HFFc6 (cell line): ENCODE measurements at regions not wholly inside any gene's neighbourhood (a gene's known extent, or its start where the extent isn't known, plus 50 kb on each side); places are given as distances from the start of the nearest gene placed in this dataset.
"Not testable (repeated sequence)": the region's sequence is repeated elsewhere in the genome, so short reads cannot be mapped to it uniquely, and the experiment has no call there.

ENCODE experiments used
- DNase-seq: peaks from one replicate; pipeline ENCODE4 v3.0.0-alpha.2; 2018
- H3K27ac Mint-ChIP-seq: 2 replicates; pipeline ENCODE4 v1.8.0; 2020; ENCODE audit warnings: mild to moderate bottlenecking, mixed read lengths
- H3K27me3 Mint-ChIP-seq: 2 replicates; pipeline ENCODE4 v1.8.0; 2021; ENCODE audit warnings: mild to moderate bottlenecking, moderate library complexity, mixed read lengths; ENCODE audit not compliant: insufficient read depth
- H3K36me3 Mint-ChIP-seq: 2 replicates; pipeline ENCODE4 v1.8.0; 2021; ENCODE audit warnings: low read depth, mixed read lengths
- H3K4me1 Mint-ChIP-seq: 2 replicates; pipeline ENCODE4 v1.8.0; 2020; ENCODE audit warnings: low read depth, mixed read lengths
- H3K4me3 Mint-ChIP-seq: 2 replicates; pipeline ENCODE4 v1.8.0; 2020; ENCODE audit warnings: mild to moderate bottlenecking, moderate library complexity, mixed read lengths
- H3K9me3 Mint-ChIP-seq: 2 replicates; pipeline ENCODE4 v1.8.0; 2020; ENCODE audit warnings: mild to moderate bottlenecking, mixed read lengths
- TF ChIP-seq, protein P1 (sequence below): fragments of 200-600 bp; sonication (generic); IDR thresholded peaks from 2 replicates; pipeline ENCODE4 v1.5.0; 2021; ENCODE audit warnings: antibody characterized with exemption, mild to moderate bottlenecking

- Mint-ChIP-seq H3K4me3 (no peak overlapping the region), H3K4me1 (no peaks in the 10 kb centered on the region), H3K36me3 (no peaks in the 10 kb centered on the region; the same call in 1 of the 2 replicates), H3K27ac (no peak overlapping the region), H3K9me3 (peaks cover 15% of the 10 kb centered on the region), H3K27me3 (no peaks in the 10 kb centered on the region; the same call in 1 of the 2 replicates)
- DNase-seq = no peak
- TF ChIP-seq, protein P1, sequence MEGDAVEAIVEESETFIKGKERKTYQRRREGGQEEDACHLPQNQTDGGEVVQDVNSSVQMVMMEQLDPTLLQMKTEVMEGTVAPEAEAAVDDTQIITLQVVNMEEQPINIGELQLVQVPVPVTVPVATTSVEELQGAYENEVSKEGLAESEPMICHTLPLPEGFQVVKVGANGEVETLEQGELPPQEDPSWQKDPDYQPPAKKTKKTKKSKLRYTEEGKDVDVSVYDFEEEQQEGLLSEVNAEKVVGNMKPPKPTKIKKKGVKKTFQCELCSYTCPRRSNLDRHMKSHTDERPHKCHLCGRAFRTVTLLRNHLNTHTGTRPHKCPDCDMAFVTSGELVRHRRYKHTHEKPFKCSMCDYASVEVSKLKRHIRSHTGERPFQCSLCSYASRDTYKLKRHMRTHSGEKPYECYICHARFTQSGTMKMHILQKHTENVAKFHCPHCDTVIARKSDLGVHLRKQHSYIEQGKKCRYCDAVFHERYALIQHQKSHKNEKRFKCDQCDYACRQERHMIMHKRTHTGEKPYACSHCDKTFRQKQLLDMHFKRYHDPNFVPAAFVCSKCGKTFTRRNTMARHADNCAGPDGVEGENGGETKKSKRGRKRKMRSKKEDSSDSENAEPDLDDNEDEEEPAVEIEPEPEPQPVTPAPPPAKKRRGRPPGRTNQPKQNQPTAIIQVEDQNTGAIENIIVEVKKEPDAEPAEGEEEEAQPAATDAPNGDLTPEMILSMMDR = no peak
Measured at GRCh38 chr4:64643841-64644240, 234.6 kb upstream of the TECRL start.

DNA sequence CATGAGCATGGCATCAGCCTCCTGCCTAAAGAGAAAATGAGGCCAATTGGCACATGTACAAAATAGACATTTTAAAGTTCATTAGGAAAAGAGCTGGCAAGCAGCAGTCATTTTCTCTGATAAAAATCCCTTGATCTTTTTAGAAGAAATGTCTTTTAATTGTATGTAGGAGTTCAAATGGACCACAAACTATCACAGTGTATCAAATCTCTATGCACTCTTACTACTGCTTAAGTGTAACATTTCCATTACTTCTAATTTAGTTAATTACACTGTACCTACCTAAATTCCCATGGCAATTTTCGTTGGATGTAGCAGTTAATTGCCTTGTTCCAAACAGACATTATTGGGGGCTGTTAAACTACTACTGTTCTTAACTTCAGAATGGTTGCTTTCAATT, 233.7 kb upstream of the TECRL start:
- Mint-ChIP-seq H3K36me3 (no peaks in the 10 kb centered on the region; the same call in 1 of the 2 replicates), H3K27me3 (no peaks in the 10 kb centered on the region; the same call in 1 of the 2 replicates), H3K9me3 (peaks cover 16% of the 10 kb centered on the region), H3K27ac (no peak overlapping the region), H3K4me1 (no peaks in the 10 kb centered on the region), H3K4me3 (no peak overlapping the region)
- TF ChIP-seq, protein P1 = no peak
- DNase-seq = no peak

DNA sequence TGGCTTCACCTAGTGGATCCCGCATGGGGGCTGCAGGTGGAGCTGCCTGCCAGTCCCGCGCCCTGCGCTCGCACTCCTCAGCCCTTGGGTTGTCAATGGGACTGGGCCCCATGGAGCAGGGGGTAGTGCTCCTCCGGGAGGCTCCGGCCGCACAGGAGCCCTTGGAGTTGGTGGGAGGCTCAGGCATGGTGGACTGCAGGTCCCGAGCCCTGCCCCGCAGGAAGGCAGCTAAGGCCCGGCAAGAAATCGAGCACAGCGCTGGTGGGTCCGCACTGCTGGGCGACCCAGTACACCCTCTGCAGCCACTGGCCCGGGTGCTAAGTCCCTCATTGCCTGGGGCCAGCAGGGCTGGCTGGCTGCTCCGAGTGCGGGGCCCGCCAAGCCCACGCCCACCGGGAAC, 231.2 kb upstream of the TECRL start:
- peaks cover 18% of the 10 kb centered on the region for H3K9me3 Mint-ChIP-seq
- DNase-seq, H3K27ac Mint-ChIP-seq, H3K4me1 Mint-ChIP-seq, H3K36me3 Mint-ChIP-seq, H3K27me3 Mint-ChIP-seq, H3K4me3 Mint-ChIP-seq: not testable (repeated sequence)

- Mint-ChIP-seq H3K4me3 (no peak overlapping the region), H3K27ac (no peak overlapping the region), H3K27me3 (peaks cover 1% of the 10 kb centered on the region; the same call in 1 of the 2 replicates), H3K36me3 (no peaks in the 10 kb centered on the region), H3K4me1 (no peaks in the 10 kb centered on the region), H3K9me3 (peaks cover 31% of the 10 kb centered on the region)
- TF ChIP-seq, protein P1 = no peak
- no peak for DNase-seq
Measured at GRCh38 chr4:64625438-64625837, 216.2 kb upstream of the TECRL start.

DNA sequence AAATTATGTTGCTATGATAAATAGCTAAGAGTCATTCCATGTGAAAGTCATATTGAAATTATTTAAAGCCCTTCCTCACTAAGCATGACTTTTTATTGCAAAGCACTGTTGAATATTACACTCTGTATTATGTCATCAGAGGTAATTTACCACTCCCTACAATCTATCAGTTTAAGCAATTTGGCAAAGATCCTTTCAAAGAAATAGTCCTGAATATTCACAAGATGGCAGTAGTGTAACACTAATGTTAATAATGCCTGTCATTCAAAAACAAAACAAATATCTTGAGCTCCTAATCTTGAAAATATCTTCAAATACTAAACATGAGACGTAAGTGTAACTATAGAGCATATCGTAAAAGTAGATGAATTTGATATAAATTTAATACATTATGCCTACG, 208.6 kb upstream of the TECRL start:
- Mint-ChIP-seq H3K4me3 (no peak overlapping the region), H3K36me3 (no peaks in the 10 kb centered on the region), H3K9me3 (peaks cover 5% of the 10 kb centered on the region; the same call in 1 of the 2 replicates), H3K4me1 (no peaks in the 10 kb centered on the region), H3K27ac (no peak overlapping the region), H3K27me3 (no peaks in the 10 kb centered on the region)
- DNase-seq = no peak
- TF ChIP-seq, protein P1 = no peak

GRCh38 chr4:64614276-64614675, 205.0 kb upstream of the TECRL start:
- Mint-ChIP-seq H3K4me3 (no peak overlapping the region), H3K27ac (no peak overlapping the region), H3K9me3 (peaks cover 4% of the 10 kb centered on the region; the same call in 1 of the 2 replicates), H3K4me1 (no peaks in the 10 kb centered on the region), H3K36me3 (no peaks in the 10 kb centered on the region), H3K27me3 (no peaks in the 10 kb centered on the region)
- TF ChIP-seq, protein P1 = no peak
- DNase-seq = no peak
